Sigmoid colon (tissue), 6 donors: ENCODE measurements at regions not wholly inside any gene's neighbourhood (a gene's known extent, or its start where the extent isn't known, plus 50 kb on each side); places are given as distances from the start of the nearest gene placed in this dataset.

Source experiments
- DNase-seq: peaks from one replicate; pipeline ENCODE4 v3.0.0-alpha.2; 2019
- H3K27ac ChIP-seq, 4 donors: fragments of 200-600 bp; sonication (generic); one replicate each; pipeline ENCODE4 v1.5.1; 2016 to 2019; ENCODE audit warnings: mild to moderate bottlenecking in 1 of 4
- H3K27me3 ChIP-seq, 3 donors: fragments of 200-600 bp; sonication (generic); one replicate each; pipeline ENCODE4 v1.5.1; 2019; ENCODE audit warnings: mild to moderate bottlenecking in 1 of 3
- H3K36me3 ChIP-seq, 4 donors: fragments of 200-600 bp; sonication (generic); one replicate each; pipeline ENCODE4 v1.5.1; 2016 to 2019
- H3K4me1 ChIP-seq, 4 donors: fragments of 200-600 bp; sonication (generic); one replicate each; pipeline ENCODE4 v1.5.1; 2017 to 2019
- H3K4me3 ChIP-seq, 4 donors: fragments of 200-600 bp; sonication (generic); one replicate each; pipeline ENCODE4 v1.5.1; 2017 to 2019; ENCODE audit warnings: mild to moderate bottlenecking in 2 of 4, moderate library complexity in 1 of 4
- H3K9me3 ChIP-seq, 4 donors: fragments of 200-600 bp in 3 of 4; sonication (generic) in 3 of 4; one replicate each; pipeline versions ENCODE4 v1.5.1 to v1.6.1; 2013 to 2019
- CTCF ChIP-seq, 4 experiments: fragments of 450-650 bp in 3 of 4; fragments of 200-600 bp in 1 of 4; IDR thresholded peaks; one replicate each; pipeline ENCODE4 v1.5.1; 2016 to 2019; ENCODE audit warnings: antibody characterized with exemption in 4 of 4, mild to moderate bottlenecking in 3 of 4, moderate library complexity in 2 of 4
- EP300 ChIP-seq, 4 donors: sonication (generic); formaldehyde crosslinking; IDR thresholded peaks; one replicate each; pipeline ENCODE4 v1.6.1; 2017; ENCODE audit warnings: antibody characterized with exemption in 4 of 4
- POLR2A ChIP-seq, 2 donors: fragments of 450-650 bp; IDR thresholded peaks; one replicate each; pipeline ENCODE4 v1.6.1; 2016; ENCODE audit warnings: antibody characterized with exemption in 2 of 2, mild to moderate bottlenecking in 2 of 2, moderate library complexity in 2 of 2
- POLR2AphosphoS5 ChIP-seq, 4 donors: sonication (generic); formaldehyde crosslinking; IDR thresholded peaks; one replicate each; pipeline ENCODE4 v1.6.1; 2017; ENCODE audit warnings: antibody characterized with exemption in 4 of 4
- WGBS, 2 donors: extraction: QIAGEN DNeasy Blood & Tissue Kit; methylation state at CpG; one replicate each; pipeline ENCODE4 v1.1.7; 2013; 5-methylcytosine and 5-hydroxymethylcytosine counted together
- intact Hi-C: fragments of 100-400 bp; cut with DNase I; formaldehyde crosslinking; loops from one replicate; pipeline ENCODE4 v1.15.1; 2023
- donor health status: healthy with polysubstance abuse.
- donor health status: healthy.

- no peaks in the 10 kb centered on the region for H3K36me3 ChIP-seq
- WGBS, 2 donors, result 93% methylated on average over 5 of the region's 5 CpGs
- intact Hi-C loops, result no loop called here
- no peaks in the 10 kb centered on the region for H3K9me3 ChIP-seq
- no peak overlapping the region for H3K4me3 ChIP-seq
- H3K27me3 ChIP-seq, result no peaks in the 10 kb centered on the region
- DNase-seq, result no peak
- no peak overlapping the region for H3K27ac ChIP-seq
- H3K4me1 ChIP-seq, result no peaks in the 10 kb centered on the region
- TF ChIP-seq POLR2A (IDR thresholded peaks at IDR 0.05) (no peak), CTCF (IDR thresholded peaks at IDR 0.05) (no peak), POLR2AphosphoS5 (IDR thresholded peaks at IDR 0.05) (no peak), EP300 (IDR thresholded peaks at IDR 0.05) (no peak)
Observed at GRCh38 chr15:46270481-46271147, 635.8 kb downstream of the SQOR start.

GRCh38 chr15:46275701-46276100 is 640.9 kb downstream of the SQOR start:
- Histone ChIP-seq H3K4me1 (no peaks in the 10 kb centered on the region), H3K9me3 (no peaks in the 10 kb centered on the region), H3K36me3 (no peaks in the 10 kb centered on the region), H3K27me3 (no peaks in the 10 kb centered on the region), H3K4me3 (no peak overlapping the region), H3K27ac (no peak overlapping the region)
- TF ChIP-seq EP300 (IDR thresholded peaks at IDR 0.05), result no peak
- no peak for TF ChIP-seq POLR2AphosphoS5 (IDR thresholded peaks at IDR 0.05)
- no peak for TF ChIP-seq POLR2A (IDR thresholded peaks at IDR 0.05)
- TF ChIP-seq CTCF (IDR thresholded peaks at IDR 0.05), result no peak
- 92 to 96% methylated on average over 1 of the region's 1 CpG for WGBS, 2 donors
- DNase-seq, result no peak
- intact Hi-C loops, result no loop called here

GRCh38 chr15:46277451-46277850 is 642.6 kb downstream of the SQOR start:
- intact Hi-C loops, result no loop called here
- Histone ChIP-seq H3K9me3 (no peaks in the 10 kb centered on the region), H3K4me1 (no peaks in the 10 kb centered on the region), H3K36me3 (no peaks in the 10 kb centered on the region), H3K27ac (no peak overlapping the region), H3K4me3 (no peak overlapping the region), H3K27me3 (no peaks in the 10 kb centered on the region)
- no peak for DNase-seq
- no peak for TF ChIP-seq CTCF (IDR thresholded peaks at IDR 0.05)
- no peak for TF ChIP-seq POLR2A (IDR thresholded peaks at IDR 0.05)
- no peak for TF ChIP-seq EP300 (IDR thresholded peaks at IDR 0.05)
- no peak for TF ChIP-seq POLR2AphosphoS5 (IDR thresholded peaks at IDR 0.05)

- no peak overlapping the region for H3K27ac ChIP-seq
- H3K27me3 ChIP-seq, result no peaks in the 10 kb centered on the region
- intact Hi-C loops, result no loop called here
- no peaks in the 10 kb centered on the region for H3K9me3 ChIP-seq
- no peak for TF ChIP-seq EP300 (IDR thresholded peaks at IDR 0.05)
- no peak for TF ChIP-seq POLR2A (IDR thresholded peaks at IDR 0.05)
- no peak for TF ChIP-seq CTCF (IDR thresholded peaks at IDR 0.05)
- no peak for TF ChIP-seq POLR2AphosphoS5 (IDR thresholded peaks at IDR 0.05)
- no peaks in the 10 kb centered on the region for H3K4me1 ChIP-seq
- no peak overlapping the region for H3K4me3 ChIP-seq
- DNase-seq, result no peak
- WGBS, 2 donors, result 88 to 89% methylated on average over 5 of the region's 5 CpGs
- no peaks in the 10 kb centered on the region for H3K36me3 ChIP-seq
Observed at GRCh38 chr15:46278062-46278461, 643.2 kb downstream of the SQOR start.

- Histone ChIP-seq H3K36me3 (no peaks in the 10 kb centered on the region), H3K27ac (no peak overlapping the region), H3K9me3 (no peaks in the 10 kb centered on the region), H3K4me3 (no peak overlapping the region), H3K4me1 (no peaks in the 10 kb centered on the region), H3K27me3 (no peaks in the 10 kb centered on the region)
- no peak for DNase-seq
- intact Hi-C loops, result no loop called here
- WGBS, 2 donors, result 69 to 76% methylated on average over 5 of the region's 5 CpGs
- no peak for TF ChIP-seq CTCF (IDR thresholded peaks at IDR 0.05)
- no peak for TF ChIP-seq EP300 (IDR thresholded peaks at IDR 0.05)
- no peak for TF ChIP-seq POLR2AphosphoS5 (IDR thresholded peaks at IDR 0.05)
- no peak for TF ChIP-seq POLR2A (IDR thresholded peaks at IDR 0.05)
Observed at GRCh38 chr15:46278486-46279090, 643.8 kb downstream of the SQOR start.
